HG02610 (cell line): ENCODE measurements at regions not wholly inside any gene's neighbourhood (a gene's known extent, or its start where the extent isn't known, plus 50 kb on each side); places are given as distances from the start of the nearest gene placed in this dataset.
A peak's percentile ranks its signal among the peaks of the same experiment; 100 is the strongest.
"Not testable (repeated sequence)": the region's sequence is repeated elsewhere in the genome, so short reads cannot be mapped to it uniquely, and the experiment has no call there.

Experiments
- ATAC-seq: cut with Tn5 transposase; IDR thresholded peaks from one replicate; pipeline ENCODE4 v1.9.1; 2021; ENCODE audit warnings: mild to moderate bottlenecking, moderate library complexity; ENCODE audit not compliant: unreplicated experiment

DNA sequence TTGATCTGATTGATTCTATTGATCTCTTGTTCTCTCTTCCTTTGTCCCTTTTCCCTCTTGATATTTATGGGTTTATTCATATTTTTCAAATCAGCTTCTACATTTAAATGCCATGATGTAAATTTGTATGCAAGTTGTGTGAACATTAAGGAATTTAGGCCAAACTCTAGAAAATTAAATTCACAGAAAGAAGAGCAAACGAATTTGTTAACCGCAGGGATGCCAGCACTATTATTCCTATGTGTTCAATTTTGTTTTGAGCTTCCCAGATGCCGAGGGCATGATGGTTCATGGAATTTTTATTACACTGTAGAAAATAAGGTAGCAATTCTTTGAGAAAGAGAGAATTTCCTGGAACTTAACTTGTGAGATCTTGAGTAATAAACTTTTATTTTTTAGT is 220.9 kb downstream of the BUB3 start:
- no peak for ATAC-seq

DNA sequence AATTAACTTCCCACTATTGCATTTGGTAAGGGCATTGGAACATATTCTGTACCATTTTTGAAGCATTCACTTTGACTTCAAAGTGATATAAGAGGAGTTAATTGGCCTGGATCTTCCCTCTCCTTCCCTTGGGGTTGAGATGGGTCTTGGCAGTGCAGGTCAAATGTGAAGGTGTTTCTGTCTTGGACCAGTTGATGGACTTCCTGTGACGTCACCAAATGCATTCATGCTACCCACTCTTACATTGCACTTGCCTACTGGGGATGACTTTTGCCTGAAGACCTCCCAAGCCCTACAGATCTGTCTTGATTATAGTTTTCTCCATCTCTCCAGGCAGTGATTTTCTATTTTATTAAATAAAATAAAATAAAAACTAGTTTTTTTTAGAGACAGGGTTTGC is 221.5 kb downstream of the BUB3 start:
- no peak for ATAC-seq

DNA sequence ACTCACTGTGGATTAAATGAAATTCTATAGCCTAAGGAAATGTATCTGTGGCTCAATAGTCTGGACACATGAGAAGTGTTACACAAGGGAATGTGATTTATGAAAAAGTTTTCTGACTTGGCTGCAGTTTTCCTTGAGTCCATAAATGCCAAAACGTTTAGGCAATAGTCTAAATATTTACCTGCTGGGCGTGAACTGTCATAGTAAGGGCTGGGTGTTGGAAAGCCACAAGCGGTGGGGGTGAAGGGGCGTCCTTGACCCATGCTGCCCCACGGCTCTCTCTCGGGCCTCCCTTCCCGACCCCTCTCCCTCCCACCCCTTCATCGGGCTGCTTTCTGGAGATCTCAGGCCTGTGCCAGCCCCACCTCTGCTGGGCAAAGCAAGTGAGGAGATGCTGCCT is 223.7 kb downstream of the BUB3 start:
- no peak for ATAC-seq

DNA sequence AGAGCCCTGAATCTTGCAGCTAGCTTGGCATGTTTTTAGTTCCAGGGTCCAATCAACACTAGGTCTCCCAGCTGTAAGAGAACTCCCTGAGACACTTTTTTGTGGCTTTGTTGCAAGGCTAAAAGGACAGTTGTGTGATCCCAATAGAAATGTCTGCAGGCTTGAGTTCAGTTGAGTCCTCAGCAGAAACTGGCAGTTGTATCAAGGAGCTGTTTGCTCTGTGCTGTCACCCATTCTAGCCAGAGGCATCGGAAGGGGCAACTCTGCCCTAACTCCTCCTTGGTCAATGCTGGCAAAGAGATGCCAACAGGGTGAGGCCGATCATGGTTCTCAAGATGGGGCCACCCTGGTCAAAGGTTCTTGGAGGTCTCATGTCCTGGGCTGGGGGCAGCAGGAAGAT is 224.1 kb downstream of the BUB3 start:
- no peak for ATAC-seq

DNA sequence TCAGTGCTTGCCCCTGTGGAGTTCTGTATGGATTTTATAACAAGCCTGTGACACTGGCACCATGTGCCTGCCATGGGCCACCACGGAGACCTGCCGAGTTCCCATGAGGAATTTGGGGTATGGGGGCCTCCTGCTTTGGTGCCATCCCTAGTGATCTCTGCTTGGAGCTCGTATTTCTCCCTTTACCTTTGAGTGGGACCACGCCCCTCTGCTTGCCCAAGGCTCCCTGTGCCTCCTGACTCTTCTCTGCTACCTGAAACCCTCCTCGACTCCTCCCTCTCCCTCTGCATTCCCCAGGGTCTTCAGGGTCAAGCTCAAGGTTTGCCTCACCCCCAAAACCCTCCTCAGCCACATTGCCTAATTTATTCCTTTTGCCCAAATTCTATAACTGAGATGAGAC is 225.0 kb downstream of the BUB3 start:
- ATAC-seq: no peak

DNA sequence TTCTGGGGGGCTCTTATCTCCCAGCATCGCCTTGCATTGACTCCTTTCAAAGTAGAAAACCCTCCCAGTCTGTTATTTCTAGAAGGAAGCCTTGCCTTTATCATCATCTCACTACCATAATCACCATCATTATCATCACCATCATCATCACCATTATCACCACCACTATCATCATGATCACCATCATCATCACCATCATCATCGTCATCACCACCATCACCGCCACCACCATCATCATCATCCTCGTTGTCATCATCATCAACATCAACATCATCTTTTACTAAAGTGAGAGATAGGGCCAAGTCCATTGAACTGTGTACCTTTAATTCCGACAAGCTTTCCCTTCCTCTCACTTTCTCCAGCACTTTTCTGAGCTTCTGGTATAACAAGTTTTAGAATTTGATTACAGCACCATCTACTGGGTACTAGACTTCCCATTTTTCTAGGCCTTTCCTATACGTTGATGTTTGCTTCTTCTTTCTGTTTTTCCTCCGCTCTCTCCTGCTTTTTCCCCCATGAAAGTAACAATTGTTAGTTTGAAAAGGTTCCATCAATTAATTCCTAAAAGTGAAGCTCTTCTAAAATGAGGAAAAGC is 226.4 kb downstream of the BUB3 start:
- no peak for ATAC-seq

DNA sequence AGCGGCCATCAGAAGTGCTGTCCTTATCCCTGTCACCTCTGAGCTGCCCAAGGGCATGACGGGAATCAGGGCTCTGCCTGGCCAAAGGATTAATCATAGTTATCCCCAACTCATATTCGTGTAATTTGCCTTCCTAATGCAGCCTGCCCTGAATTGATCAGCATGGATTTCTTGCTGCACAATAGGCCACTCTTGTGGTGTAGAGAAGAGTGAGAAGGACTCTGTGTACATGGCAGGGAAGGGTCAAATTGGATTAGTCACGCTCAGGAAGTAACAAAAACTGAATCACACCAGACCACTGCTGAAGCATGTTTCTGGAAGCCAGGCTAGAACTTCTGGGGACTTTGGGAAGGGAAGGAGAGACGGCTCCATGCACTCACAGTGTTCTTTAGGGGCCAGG is 227.0 kb downstream of the BUB3 start:
- no peak for ATAC-seq

DNA sequence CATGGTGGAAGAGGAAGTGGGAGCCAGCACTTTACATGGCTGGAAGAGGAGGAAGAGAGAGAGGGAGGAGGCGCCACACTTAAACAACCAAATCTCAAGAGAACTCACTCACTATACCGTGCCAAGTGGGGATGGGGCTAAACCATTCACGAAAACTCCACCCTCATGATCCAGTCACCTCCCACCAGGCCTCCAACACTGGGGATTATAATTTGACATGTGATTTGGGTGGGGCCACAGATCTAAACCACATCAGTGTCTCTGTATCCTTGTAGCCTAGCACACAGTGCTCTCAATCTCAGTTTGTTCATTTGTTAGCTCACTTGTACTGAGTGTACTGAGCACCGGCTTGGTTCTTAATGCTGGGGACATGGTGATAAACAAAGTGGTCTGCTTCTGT is 228.3 kb downstream of the BUB3 start:
- ATAC-seq: no peak

DNA sequence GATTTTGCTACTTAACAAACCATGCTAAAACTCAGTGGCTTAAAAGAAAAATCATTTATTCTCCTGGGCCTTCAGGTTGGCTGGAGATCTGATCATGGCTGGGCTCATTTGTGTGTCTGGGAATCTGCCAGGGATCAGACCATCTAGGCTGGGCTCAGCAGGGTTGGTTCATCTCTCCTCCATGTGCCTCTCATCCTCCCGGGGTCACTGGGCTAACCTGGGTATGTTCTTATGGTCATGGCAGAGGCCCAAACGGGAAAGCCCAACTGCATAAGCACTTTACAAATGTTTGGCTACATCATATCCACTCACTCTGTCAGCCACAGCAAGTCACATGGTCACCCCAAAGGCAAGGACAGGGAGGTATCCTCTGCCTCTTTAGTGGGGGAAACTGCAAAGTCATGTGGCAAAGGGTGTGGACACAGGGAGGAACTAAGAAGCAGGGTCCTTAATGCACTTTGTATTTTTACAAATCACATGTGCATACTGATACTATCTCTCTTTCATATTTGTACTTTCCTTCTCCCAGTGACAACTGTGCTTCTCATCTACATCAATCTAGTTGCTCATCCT is 231.4 kb downstream of the BUB3 start:
- ATAC-seq: no peak

DNA sequence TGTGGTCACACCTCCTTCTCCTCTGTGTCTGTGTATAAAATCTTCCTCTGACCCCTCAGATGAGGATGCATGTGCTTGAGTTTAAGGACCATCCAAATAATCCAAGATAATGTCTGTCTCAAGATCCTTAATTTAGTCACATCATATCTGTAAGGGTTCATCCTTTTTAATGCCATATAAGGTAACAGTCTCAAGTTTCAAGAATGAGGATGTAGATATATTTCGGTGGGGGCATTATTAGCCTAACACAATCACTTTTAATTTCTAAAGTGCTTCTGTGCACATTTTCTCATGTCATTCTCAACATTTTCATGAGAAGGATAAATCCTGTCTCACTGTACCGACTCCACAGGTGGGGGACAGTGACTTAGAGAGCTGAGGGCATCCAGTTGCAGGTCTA is 235.3 kb downstream of the BUB3 start:
- no peak for ATAC-seq

DNA sequence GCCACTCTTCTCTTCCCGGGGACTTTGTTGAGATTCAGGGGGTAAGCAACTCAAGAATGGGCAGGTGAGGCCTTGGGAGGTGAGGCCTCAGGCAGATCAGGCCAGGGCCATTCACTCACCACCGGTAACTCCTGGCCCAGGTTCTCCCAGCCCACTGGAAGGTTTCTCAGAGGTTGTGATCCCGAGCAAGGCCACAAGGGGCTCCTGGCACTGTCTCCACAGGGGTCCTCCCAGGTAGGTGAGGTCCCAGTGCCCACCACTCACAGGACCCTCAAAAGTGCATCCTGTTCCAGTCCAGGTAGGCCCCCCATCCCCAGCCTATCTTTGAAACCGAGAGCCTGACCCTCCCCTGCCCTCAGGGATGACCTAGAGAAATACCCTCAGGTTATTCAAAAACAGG is 236.1 kb downstream of the BUB3 start:
- no peak for ATAC-seq

DNA sequence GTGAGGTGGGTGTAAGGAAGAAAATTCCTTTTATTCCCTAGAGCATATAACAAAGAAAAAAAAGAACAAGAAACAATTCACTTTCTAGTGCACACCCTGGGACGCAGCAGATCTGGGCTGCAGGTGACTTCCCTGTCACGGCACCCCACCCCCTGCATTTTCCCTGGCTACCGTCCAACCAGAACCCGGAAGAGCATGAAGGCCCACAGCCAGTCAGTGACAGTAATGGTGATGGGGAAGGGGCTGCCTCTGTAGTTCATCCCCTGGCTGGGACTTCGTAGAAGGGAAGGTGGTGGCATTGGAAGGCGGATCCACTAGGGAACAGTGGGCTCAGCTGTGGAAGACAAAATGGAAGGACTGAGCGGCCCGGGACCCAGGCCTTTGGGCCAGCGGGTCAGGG is 236.7 kb downstream of the BUB3 start:
- ATAC-seq: no peak

DNA sequence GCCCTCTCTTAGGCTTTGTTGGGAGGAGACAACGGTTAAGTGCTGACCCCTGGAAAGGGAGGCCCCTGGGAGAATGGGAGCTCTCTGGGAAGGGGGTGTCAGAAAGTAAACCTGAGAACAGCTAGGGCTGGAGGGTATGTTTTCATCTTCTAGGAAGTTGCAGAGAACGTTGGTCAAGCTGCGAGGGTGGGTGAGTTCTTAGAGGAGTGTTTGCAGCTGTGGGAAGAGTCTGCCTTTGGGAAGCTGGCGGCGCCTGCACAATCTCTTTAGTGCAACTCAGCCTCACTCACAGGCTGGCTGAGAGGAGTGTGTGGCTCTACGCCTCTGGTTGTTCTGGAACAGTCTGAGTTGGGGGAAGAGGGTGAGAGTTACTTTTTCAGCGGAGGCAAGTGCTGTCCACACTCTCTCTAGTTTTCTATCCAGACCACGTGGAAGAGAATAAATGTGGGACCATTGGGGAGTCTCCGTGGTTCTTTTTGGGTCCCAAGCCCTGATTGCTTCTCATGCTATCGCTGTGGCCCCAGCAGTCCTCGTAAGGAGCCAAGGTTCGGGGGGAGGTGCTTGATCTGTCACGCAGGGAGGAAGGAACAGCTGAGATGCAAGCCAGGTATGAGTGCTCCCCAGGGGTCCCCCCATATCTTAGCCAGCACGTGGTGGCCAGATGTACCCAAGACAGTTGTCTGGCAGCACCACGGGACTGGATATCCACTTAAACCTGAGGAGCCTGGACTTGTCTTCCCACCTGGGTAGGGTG is 237.2 kb downstream of the BUB3 start:
- ATAC-seq: peak; percentile 32

DNA sequence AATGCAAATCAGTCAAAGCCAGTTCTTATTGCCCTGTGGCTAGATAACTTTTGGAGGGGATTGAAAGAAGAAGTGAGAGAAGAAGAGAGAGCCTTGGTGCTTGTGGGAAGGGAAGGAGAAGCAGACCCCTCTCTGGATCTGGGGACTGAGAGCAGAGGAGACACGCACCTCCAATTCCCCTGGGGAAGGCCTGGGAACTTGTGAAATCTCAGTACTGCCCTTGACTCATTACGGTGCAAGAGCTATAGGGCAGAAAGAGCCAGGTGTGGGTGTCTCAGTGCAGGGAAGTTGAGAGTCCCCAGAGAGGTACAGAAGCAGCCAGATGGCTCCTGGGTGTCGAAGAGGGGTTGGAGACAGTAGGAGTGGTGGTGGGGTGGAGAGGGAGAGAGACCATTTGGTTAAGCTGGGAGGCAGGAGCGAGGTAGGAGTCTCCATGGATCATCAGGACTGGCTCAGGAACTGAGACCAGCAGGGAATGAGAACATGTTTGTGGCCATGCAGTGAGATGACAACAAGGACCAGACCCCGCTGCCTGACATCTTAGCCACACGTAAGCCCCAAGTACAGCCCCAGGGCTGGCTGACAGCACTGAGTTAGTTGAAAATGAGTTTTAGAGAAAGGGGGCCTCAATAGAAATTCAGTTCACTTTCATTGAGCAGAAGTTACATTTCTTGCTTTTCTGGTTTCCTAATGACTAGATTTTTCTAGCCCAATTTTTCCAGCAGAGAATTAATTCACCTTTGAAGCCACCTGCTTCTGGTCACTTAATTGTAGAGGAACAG is 238.2 kb downstream of the BUB3 start:
- ATAC-seq: peak; percentile 84

DNA sequence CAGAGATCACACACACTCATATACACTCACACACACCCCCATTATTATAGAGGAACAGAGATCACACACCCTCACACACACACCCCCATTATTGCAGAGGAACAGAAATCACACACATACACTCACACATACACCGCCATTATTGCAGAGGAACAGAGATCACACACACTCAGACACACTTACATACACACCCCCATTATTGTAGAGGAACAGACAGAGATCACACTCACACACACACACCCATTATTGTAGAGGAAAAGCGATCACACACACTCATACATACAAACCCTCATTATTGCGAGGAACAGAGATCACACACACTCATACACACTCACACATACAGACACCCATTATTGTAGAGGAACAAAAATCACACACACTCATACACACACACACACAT is 239.0 kb downstream of the BUB3 start:
- no peak for ATAC-seq

DNA sequence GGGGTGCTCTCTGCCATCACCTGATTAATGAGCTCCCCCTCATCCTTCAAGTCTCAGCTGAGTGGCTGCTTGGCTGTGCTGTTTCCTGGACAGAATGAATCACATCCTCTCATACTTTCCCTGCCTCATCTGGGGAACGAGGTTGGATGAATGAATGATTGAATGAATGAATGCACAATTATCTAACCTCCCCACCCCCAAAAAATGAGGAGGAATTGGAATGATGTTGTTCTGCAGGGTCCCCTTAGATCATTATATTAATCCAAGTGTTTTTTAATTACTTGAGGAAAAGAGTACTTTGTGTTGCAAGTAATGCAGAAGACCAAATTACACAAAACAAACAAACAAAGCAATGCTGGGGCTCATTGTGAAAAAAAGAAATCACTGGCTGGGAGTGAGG is 240.2 kb downstream of the BUB3 start:
- ATAC-seq: no peak

DNA sequence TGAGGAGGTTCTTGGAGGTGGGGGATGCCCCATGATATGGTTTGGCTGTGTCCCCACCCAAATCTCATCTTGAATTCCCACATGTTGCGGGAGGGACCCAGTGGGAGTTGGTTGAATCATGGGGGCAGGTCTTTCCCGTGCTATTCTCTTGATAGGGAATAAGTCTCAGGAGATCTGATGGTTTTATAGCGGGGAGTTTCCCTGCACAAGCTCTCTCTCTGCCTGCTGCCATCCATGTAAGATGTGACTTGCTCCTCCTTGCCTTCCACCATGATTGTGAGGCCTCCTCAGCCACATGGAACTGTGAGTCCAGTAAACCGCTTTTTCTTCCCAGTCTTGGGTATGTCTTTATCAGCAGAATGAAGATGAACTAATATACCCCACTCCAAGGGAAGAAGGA is 241.0 kb downstream of the BUB3 start:
- not testable (repeated sequence) for ATAC-seq

DNA sequence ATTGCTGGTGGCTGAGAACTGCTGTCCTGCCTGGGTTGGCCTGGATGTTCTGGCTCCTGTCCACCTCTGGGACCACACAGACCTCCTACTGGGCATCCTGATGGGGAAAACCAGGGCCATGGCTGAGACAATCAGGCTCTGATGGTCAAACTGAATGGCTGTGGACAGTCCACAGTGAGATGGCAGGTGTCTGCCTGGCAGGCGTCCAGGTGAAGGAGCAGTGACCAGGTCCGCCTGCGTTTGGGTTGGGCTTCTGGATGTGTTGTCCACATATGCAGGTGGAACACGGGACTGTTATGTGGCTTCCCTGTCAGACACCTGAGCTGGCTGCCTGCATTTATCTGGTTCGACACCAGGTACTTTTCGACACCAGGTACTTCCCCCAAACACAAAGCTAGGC is 241.7 kb downstream of the BUB3 start:
- ATAC-seq: no peak

DNA sequence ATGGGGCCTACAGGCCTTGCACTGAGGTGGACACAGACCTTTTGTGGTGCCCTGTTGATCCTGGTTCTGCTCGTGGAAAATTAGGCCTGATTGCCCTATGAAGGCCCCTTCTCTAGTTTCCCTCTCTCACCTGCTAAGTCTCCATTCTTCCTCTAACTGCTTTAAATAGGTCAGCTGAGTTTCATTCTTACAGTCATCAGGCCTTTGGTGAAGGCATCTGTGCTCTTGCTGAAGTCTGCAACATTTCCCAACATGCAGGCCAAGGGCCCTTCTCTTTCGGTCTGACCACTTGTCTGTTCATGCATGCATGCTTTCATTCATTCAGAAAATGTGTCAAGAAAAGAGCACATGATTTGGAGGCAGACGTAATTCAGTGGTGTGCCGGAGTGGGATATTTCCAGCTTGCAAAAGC is 244.0 kb downstream of the BUB3 start:
- ATAC-seq: peak; percentile 72

DNA sequence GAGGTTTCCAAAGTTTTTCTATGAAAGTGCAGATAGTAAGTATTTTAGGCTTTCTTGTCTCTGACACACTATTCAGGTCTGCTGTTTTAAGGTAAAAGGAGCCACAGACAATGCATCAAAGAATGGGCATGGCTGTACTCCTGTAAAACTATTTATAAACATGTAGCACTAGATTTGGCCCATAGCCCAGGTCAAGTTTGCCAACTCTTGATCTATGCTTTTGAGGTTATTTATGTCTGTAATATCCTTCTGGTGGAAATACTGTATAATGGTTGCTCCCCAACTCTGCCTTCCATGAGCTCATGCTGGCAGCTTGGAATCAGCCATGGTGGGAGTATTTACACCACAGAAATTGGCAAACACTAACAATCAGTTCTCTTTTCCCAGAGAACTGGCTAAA is 244.6 kb downstream of the BUB3 start:
- no peak for ATAC-seq

DNA sequence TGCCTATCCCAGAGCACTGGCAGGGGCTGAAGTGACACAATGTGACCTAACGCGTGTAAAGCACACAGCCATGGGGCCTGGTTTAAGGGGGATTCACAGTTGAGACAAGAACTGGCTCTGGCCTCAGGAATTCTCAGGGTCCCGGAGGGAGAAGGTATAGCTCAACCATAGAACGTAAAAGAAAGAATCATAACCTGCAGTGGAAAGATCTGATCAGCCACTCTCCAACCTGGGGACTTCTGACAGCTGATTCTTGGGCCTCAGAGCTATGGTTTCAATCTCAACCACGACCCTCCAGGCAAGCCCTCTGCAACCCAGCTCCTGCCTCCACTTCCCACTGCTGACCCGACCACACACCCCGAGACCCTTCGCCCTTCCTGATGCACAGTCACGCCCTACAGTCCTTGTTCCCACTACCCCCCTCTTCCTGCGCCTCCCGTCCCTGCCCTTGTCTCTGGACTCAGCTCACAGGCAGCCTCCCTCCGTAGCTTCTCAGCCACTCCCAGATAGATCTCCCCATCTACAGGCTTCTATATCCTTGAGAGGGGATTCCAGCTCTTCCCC is 245.2 kb downstream of the BUB3 start:
- no peak for ATAC-seq

DNA sequence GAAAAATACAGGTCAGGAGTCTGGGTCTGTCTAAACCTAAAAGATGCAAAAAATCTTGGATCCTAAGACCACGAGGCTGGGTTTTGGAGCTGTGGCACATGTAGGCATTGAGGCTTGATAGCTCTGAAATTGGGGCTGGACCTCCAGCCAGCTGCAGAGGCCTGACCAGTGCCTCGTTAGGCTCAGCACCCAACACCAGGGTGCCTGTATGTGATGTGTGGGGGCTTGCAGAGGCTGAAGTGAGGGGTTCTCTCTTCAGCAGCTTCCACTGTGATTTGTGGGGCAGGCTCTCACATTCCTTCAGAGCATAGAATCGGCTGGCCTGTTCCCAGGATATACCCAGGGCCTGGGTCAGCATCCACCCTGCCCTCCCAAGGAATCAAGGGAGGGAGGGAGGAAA is 247.8 kb downstream of the BUB3 start:
- ATAC-seq: no peak
